ENCODE measurements at regions not wholly inside any gene's neighbourhood (a gene's known extent, or its start where the extent isn't known, plus 50 kb on each side); places are given as distances from the start of the nearest gene placed in this dataset.

DNA sequence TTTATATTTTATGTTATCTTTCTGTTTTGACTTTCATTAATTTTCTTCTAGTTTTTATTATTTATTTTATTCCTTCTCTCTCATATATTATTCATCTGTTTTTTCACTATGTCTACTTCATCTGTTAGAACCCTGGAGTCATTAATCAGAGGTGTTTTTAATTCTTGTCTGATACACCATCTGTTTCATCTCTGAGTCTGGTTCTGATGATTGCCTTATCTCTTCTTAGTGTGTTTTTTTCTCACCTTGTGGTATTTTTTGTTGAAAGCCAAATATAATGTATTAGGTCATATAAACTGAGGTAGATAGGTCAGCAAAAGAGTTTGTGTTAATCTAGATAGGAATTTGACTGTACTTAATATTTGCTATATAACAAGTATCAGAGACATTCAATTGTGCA lies 1005.7 kb upstream of the NCAM2 start:
- no peak overlapping the region for H3K27ac Mint-ChIP-seq
- Histone ChIP-seq H3K27me3 (ENCODE audit: control insufficient read depth, insufficient read depth, low read length, poor library complexity, severe bottlenecking) (no peaks in the 10 kb centered on the region), H3K9ac (ENCODE audit: extremely low read depth, low read length, poor library complexity, severe bottlenecking) (no peak overlapping the region), H3K36me3 (ENCODE audit: control insufficient read depth, insufficient read depth, low read length) (no peaks in the 10 kb centered on the region), H3K27ac (ENCODE audit: low read depth, low read length) (no peak overlapping the region), H3K4me1 (ENCODE audit: control insufficient read depth, insufficient read depth, low read length) (no peaks in the 10 kb centered on the region), H3K9me3 (ENCODE audit: control insufficient read depth, low read length) (no peaks in the 10 kb centered on the region), H3K4me3 (ENCODE audit: low read length) (no peak overlapping the region)
- no peaks in the 10 kb centered on the region for H3K4me1 Mint-ChIP-seq
- H3K36me3 Mint-ChIP-seq (ENCODE audit: low read depth) = no peaks in the 10 kb centered on the region
- no peak for TF ChIP-seq CTCF (conservative IDR thresholded peaks at IDR 0.05)
- no peaks in the 10 kb centered on the region for H3K9me3 Mint-ChIP-seq
- no peaks in the 10 kb centered on the region for H3K27me3 Mint-ChIP-seq (ENCODE audit: insufficient read depth)
- DNase-seq = no peak
- no peak overlapping the region for H3K4me3 Mint-ChIP-seq

DNA sequence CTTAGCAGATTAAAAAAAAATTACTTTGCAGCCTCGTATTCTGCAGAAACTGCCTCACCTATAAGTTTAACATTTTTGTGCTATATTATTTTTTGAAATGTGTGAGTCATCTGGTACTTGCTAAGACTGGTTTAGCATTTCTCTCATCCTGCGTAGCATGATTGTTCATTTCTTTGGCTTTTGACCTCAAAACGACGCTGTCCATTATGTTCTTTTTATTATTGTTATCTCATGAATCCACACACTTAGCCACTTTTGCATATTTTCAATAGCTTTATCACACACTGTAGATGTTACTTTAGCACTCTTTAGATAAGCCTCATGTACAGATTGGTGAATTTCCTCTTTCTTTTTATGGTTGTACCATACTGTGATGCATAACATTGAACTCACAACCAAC lies 1004.9 kb upstream of the NCAM2 start:
- no peak overlapping the region for H3K27ac Mint-ChIP-seq
- no peaks in the 10 kb centered on the region for H3K9me3 Mint-ChIP-seq
- no peaks in the 10 kb centered on the region for H3K27me3 Mint-ChIP-seq (ENCODE audit: insufficient read depth)
- H3K4me3 Mint-ChIP-seq = no peak overlapping the region
- H3K36me3 Mint-ChIP-seq (ENCODE audit: low read depth) = no peaks in the 10 kb centered on the region
- H3K4me1 Mint-ChIP-seq = no peaks in the 10 kb centered on the region
- Histone ChIP-seq H3K4me1 (ENCODE audit: control insufficient read depth, insufficient read depth, low read length) (no peaks in the 10 kb centered on the region), H3K9ac (ENCODE audit: extremely low read depth, low read length, poor library complexity, severe bottlenecking) (no peak overlapping the region), H3K27me3 (ENCODE audit: control insufficient read depth, insufficient read depth, low read length, poor library complexity, severe bottlenecking) (no peaks in the 10 kb centered on the region), H3K27ac (ENCODE audit: low read depth, low read length) (no peak overlapping the region), H3K4me3 (ENCODE audit: low read length) (no peak overlapping the region), H3K9me3 (ENCODE audit: control insufficient read depth, low read length) (no peaks in the 10 kb centered on the region), H3K36me3 (ENCODE audit: control insufficient read depth, insufficient read depth, low read length) (no peaks in the 10 kb centered on the region)
- WGBS, 2 experiments (ENCODE audit: insufficient coverage in 1 of 2, insufficient read length in 1 of 2) = 87 to 100% methylated on average over 3 of the region's 4 CpGs
- no peak for TF ChIP-seq CTCF (conservative IDR thresholded peaks at IDR 0.05)
- DNase-seq = no peak

DNA sequence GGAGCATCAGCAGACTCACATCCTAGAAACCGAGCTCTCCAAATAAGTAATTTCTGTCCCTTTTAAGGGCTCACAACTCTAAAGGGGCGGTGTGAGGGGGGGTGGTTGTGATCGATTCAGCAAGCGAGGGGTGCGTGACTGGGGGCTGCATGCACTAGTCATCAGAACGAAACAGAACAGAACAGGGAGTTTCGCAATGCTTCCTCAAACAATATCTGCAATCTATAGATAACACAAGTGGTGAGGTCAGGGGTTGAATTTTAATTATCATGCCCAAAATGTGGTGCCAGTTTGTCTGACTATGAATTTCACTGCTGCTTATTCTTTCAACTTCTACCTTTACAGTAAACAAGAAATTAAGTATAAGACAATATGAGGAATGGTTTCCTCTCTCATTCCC lies 1003.0 kb upstream of the NCAM2 start:
- Histone ChIP-seq H3K9ac (ENCODE audit: extremely low read depth, low read length, poor library complexity, severe bottlenecking) (no peak overlapping the region), H3K27ac (ENCODE audit: low read depth, low read length) (no peak overlapping the region), H3K27me3 (ENCODE audit: control insufficient read depth, insufficient read depth, low read length, poor library complexity, severe bottlenecking) (no peaks in the 10 kb centered on the region), H3K9me3 (ENCODE audit: control insufficient read depth, low read length) (peaks cover 6% of the 10 kb centered on the region), H3K4me1 (ENCODE audit: control insufficient read depth, insufficient read depth, low read length) (no peaks in the 10 kb centered on the region), H3K36me3 (ENCODE audit: control insufficient read depth, insufficient read depth, low read length) (no peaks in the 10 kb centered on the region), H3K4me3 (ENCODE audit: low read length) (no peak overlapping the region)
- no peak overlapping the region for H3K27ac Mint-ChIP-seq
- H3K36me3 Mint-ChIP-seq (ENCODE audit: low read depth) = no peaks in the 10 kb centered on the region
- no peaks in the 10 kb centered on the region for H3K27me3 Mint-ChIP-seq (ENCODE audit: insufficient read depth)
- DNase-seq = no peak
- 94% methylated on average over 7 of the region's 7 CpGs; no CpG with 5 or more reads in 1 of the 2 experiments for WGBS, 2 experiments (ENCODE audit: insufficient coverage in 1 of 2, insufficient read length in 1 of 2)
- no peaks in the 10 kb centered on the region for H3K4me1 Mint-ChIP-seq
- no peak for TF ChIP-seq CTCF (conservative IDR thresholded peaks at IDR 0.05)
- no peak overlapping the region for H3K4me3 Mint-ChIP-seq
- peaks cover 18% of the 10 kb centered on the region for H3K9me3 Mint-ChIP-seq

All from endodermal cell (in vitro differentiated cells).